ENCODE measurements at regions not wholly inside any gene's neighbourhood (a gene's known extent, or its start where the extent isn't known, plus 50 kb on each side); places are given as distances from the start of the nearest gene placed in this dataset.

DNA sequence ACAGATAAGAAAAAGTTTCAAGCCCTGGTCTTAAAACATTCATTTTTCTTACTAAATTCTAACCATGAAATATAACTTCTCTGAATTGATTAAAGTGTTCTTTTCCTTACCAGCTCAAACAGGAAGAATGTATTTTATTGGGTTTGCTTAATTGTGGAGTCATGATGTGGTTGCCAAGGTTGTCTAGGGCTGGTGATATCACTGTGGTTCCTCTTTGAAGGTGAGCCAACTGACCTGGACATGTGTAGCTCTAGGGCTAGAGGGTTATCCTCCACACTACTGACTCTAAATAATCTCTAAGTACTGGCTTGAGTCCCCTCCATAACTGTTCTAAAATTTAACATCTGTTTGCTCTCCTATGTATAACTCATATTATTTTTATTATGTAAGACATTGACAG is 529.6 kb downstream of the PIK3C3 start:
- no peak overlapping the region for H4K91ac ChIP-seq (ENCODE audit: low read depth, low read length, poor library complexity)
- no peaks in the 10 kb centered on the region for H3K27me3 ChIP-seq (ENCODE audit: control insufficient read depth in 3 of 3, insufficient read depth in 3 of 3, low read depth in 1 of 3, low read length in 3 of 3)
- H2AK5ac ChIP-seq (ENCODE audit: low read depth, low read length), result no peak overlapping the region
- H2AFZ ChIP-seq (ENCODE audit: low read length), result no peak overlapping the region
- H3K4me3 ChIP-seq (ENCODE audit: low read length in 2 of 2), result no peak overlapping the region
- H3K9ac ChIP-seq (ENCODE audit: low read depth, low read length, poor library complexity), result no peak overlapping the region
- no peaks in the 10 kb centered on the region for H3K79me1 ChIP-seq (ENCODE audit: low read depth, low read length)
- H2BK120ac ChIP-seq (ENCODE audit: low read depth, low read length), result no peak overlapping the region
- no peak overlapping the region for H3K18ac ChIP-seq (ENCODE audit: low read length)
- H3K4ac ChIP-seq (ENCODE audit: low read length), result no peak overlapping the region
- H2BK12ac ChIP-seq (ENCODE audit: low read length), result no peak overlapping the region
- no peak overlapping the region for H2BK15ac ChIP-seq (ENCODE audit: low read length)
- no peak overlapping the region for H4K8ac ChIP-seq (ENCODE audit: low read depth, low read length)
- H3K9me3 ChIP-seq (replicated peaks in 1 of 2; ENCODE audit: control insufficient read depth in 2 of 2, insufficient read depth in 1 of 2, low read depth in 1 of 2, low read length in 2 of 2), result peaks cover 0 to 1% of the 10 kb centered on the region in 2 donors
- H3K23ac ChIP-seq (ENCODE audit: low read depth, low read length, poor library complexity), result no peak overlapping the region
- no peak overlapping the region for H3K14ac ChIP-seq (ENCODE audit: low read length)
- no peak overlapping the region for H3K4me2 ChIP-seq (ENCODE audit: insufficient read depth, low read length, poor library complexity, severe bottlenecking)
- H3K27ac ChIP-seq (replicated peaks; ENCODE audit: low read length), result no peak overlapping the region
- no peak for DNase-seq (ENCODE audit: low spot score)
- no peaks in the 10 kb centered on the region for H3K36me3 ChIP-seq (replicated peaks in 1 of 2; ENCODE audit: control insufficient read depth in 2 of 2, insufficient read depth in 2 of 2, low read length in 2 of 2)
- H3K4me1 ChIP-seq (ENCODE audit: control insufficient read depth in 2 of 2, insufficient read depth in 1 of 2, low read depth in 1 of 2, low read length in 2 of 2), result no peaks in the 10 kb centered on the region
- H2BK5ac ChIP-seq (ENCODE audit: low read length), result no peak overlapping the region

DNA sequence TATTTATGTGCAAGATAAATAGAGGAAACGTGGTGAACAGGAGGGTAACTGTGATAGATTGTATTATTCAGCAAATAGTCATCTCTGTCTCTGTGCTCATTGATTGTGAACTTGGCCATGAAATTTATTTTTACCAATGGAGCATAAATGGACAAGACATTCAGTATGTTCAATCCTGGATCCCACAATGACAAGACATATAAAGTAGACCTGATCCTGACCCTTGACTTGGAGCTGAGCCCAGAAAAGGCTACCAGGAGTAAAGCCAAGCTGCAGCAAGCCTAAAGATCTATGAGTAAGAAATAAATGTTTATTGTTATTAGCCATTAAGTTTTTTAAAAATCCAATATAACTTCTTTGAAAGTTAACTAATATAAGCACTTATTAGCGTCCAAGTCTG is 531.2 kb downstream of the PIK3C3 start:
- Histone ChIP-seq H3K9me3 (replicated peaks in 1 of 2; ENCODE audit: control insufficient read depth in 2 of 2, insufficient read depth in 1 of 2, low read depth in 1 of 2, low read length in 2 of 2) (peaks cover 0 to 1% of the 10 kb centered on the region in 2 donors), H3K4ac (ENCODE audit: low read length) (no peak overlapping the region), H3K27me3 (ENCODE audit: control insufficient read depth in 3 of 3, insufficient read depth in 3 of 3, low read depth in 1 of 3, low read length in 3 of 3) (no peaks in the 10 kb centered on the region), H3K4me2 (ENCODE audit: insufficient read depth, low read length, poor library complexity, severe bottlenecking) (no peak overlapping the region), H4K91ac (ENCODE audit: low read depth, low read length, poor library complexity) (no peak overlapping the region), H2BK12ac (ENCODE audit: low read length) (no peak overlapping the region), H3K9ac (ENCODE audit: low read depth, low read length, poor library complexity) (no peak overlapping the region), H2AK5ac (ENCODE audit: low read depth, low read length) (no peak overlapping the region), H3K4me1 (ENCODE audit: control insufficient read depth in 2 of 2, insufficient read depth in 1 of 2, low read depth in 1 of 2, low read length in 2 of 2) (no peaks in the 10 kb centered on the region), H3K79me1 (ENCODE audit: low read depth, low read length) (no peaks in the 10 kb centered on the region), H2AFZ (ENCODE audit: low read length) (no peak overlapping the region), H3K18ac (ENCODE audit: low read length) (no peak overlapping the region), H3K23ac (ENCODE audit: low read depth, low read length, poor library complexity) (no peak overlapping the region), H4K8ac (ENCODE audit: low read depth, low read length) (no peak overlapping the region), H3K4me3 (ENCODE audit: low read length in 2 of 2) (no peak overlapping the region), H2BK5ac (ENCODE audit: low read length) (no peak overlapping the region), H2BK15ac (ENCODE audit: low read length) (no peak overlapping the region), H3K36me3 (replicated peaks in 1 of 2; ENCODE audit: control insufficient read depth in 2 of 2, insufficient read depth in 2 of 2, low read length in 2 of 2) (no peaks in the 10 kb centered on the region), H2BK120ac (ENCODE audit: low read depth, low read length) (no peak overlapping the region), H3K27ac (replicated peaks; ENCODE audit: low read length) (no peak overlapping the region), H3K14ac (ENCODE audit: low read length) (no peak overlapping the region)
- no CpG with 5 or more reads among the region's 2 CpGs for WGBS, 2 donors (ENCODE audit: extremely low coverage in 2 of 2, insufficient read length in 2 of 2, insufficient replicate concordance in 1 of 2)
- no peak for DNase-seq (ENCODE audit: low spot score)

DNA sequence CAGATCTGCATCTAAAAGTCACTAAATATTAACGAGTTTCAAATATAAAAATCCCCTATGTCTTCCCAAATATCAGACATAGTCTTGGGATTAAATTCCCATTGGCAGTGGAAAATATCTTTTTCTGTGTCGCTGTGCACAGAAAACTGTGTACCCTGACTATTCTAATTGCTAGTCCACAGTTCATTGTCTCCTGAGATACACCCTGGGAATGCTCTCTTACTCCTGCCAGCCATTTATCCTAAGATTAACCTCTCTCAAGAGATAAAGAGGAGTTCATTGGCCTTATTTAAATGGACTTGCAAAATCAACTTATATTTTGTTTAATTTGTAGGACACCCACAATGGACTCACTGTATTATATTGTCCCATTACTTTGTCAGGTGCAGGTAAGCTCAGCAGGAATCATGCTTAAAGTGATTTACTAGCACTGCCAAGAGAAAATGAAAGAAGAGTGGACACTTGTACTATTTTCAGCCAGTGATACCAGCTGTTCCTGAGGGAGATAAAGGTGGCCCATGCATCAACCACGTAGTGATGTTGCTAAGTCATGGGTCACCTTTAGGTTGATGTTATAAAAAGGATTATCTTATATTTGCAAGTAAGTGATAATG is 553.8 kb downstream of the PIK3C3 start:
- Histone ChIP-seq H3K14ac (ENCODE audit: low read length) (no peak overlapping the region), H3K23ac (ENCODE audit: low read depth, low read length, poor library complexity) (no peak overlapping the region), H3K4me2 (ENCODE audit: insufficient read depth, low read length, poor library complexity, severe bottlenecking) (no peak overlapping the region), H3K27me3 (ENCODE audit: control insufficient read depth in 3 of 3, insufficient read depth in 3 of 3, low read depth in 1 of 3, low read length in 3 of 3) (no peaks in the 10 kb centered on the region), H2BK12ac (ENCODE audit: low read length) (no peak overlapping the region), H3K9me3 (replicated peaks in 1 of 2; ENCODE audit: control insufficient read depth in 2 of 2, insufficient read depth in 1 of 2, low read depth in 1 of 2, low read length in 2 of 2) (no peaks in the 10 kb centered on the region), H3K9ac (ENCODE audit: low read depth, low read length, poor library complexity) (no peak overlapping the region), H2BK15ac (ENCODE audit: low read length) (no peak overlapping the region), H3K79me1 (ENCODE audit: low read depth, low read length) (peaks cover 2% of the 10 kb centered on the region), H3K36me3 (replicated peaks in 1 of 2; ENCODE audit: control insufficient read depth in 2 of 2, insufficient read depth in 2 of 2, low read length in 2 of 2) (no peaks in the 10 kb centered on the region), H3K4ac (ENCODE audit: low read length) (no peak overlapping the region), H2BK120ac (ENCODE audit: low read depth, low read length) (no peak overlapping the region), H2AK5ac (ENCODE audit: low read depth, low read length) (no peak overlapping the region), H2BK5ac (ENCODE audit: low read length) (no peak overlapping the region), H3K4me1 (ENCODE audit: control insufficient read depth in 2 of 2, insufficient read depth in 1 of 2, low read depth in 1 of 2, low read length in 2 of 2) (peaks cover 0 to 1% of the 10 kb centered on the region in 2 donors), H2AFZ (ENCODE audit: low read length) (no peak overlapping the region), H3K27ac (replicated peaks; ENCODE audit: low read length) (no peak overlapping the region), H4K91ac (ENCODE audit: low read depth, low read length, poor library complexity) (no peak overlapping the region), H3K4me3 (ENCODE audit: low read length in 2 of 2) (no peak overlapping the region), H4K8ac (ENCODE audit: low read depth, low read length) (no peak overlapping the region), H3K18ac (ENCODE audit: low read length) (no peak overlapping the region)
- DNase-seq (ENCODE audit: low spot score), result no peak
- no CpG with 5 or more reads among the region's 3 CpGs for WGBS, 2 donors (ENCODE audit: extremely low coverage in 2 of 2, insufficient read length in 2 of 2, insufficient replicate concordance in 1 of 2)

DNA sequence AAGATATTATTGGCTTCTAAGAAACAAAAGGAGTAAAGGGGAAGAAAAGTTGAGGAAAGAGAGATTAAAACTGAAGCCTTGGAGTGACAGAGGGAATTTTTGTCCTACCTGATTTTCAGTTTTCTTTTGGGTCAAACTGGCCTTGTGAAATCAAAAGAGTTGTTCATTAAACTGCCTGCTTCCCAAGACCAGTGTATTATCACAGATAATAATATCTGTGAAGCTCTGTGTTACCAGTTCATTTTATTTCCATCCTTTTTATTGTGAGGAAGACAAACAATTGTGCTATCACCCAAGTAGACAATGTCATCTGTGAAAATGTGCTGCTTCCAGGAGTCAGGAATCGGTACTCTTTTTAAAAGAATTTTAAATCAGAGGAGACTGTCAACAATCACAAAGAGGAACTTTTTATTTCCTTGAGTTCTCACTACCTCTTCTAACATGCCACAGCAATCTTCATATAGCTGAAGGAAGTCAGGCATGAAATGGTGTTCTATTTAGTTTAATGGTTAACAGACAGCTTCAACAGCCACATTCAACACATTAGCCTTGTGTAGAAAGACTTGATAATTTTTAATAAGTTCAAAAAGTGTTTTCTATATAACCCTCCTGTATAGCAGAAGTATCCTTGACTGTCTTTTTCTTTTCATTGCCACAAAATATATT is 554.8 kb downstream of the PIK3C3 start:
- H3K23ac ChIP-seq (ENCODE audit: low read depth, low read length, poor library complexity), result no peak overlapping the region
- H3K27me3 ChIP-seq (ENCODE audit: control insufficient read depth in 3 of 3, insufficient read depth in 3 of 3, low read depth in 1 of 3, low read length in 3 of 3), result no peaks in the 10 kb centered on the region
- no peak overlapping the region for H2BK15ac ChIP-seq (ENCODE audit: low read length)
- no peaks in the 10 kb centered on the region for H3K79me1 ChIP-seq (ENCODE audit: low read depth, low read length)
- H2BK120ac ChIP-seq (ENCODE audit: low read depth, low read length), result no peak overlapping the region
- no peak overlapping the region for H2BK5ac ChIP-seq (ENCODE audit: low read length)
- no peak overlapping the region for H3K18ac ChIP-seq (ENCODE audit: low read length)
- H3K9ac ChIP-seq (ENCODE audit: low read depth, low read length, poor library complexity), result no peak overlapping the region
- no peak overlapping the region for H3K14ac ChIP-seq (ENCODE audit: low read length)
- no peak overlapping the region for H3K4ac ChIP-seq (ENCODE audit: low read length)
- H3K4me3 ChIP-seq (ENCODE audit: low read length in 2 of 2), result no peak overlapping the region
- no peaks in the 10 kb centered on the region for H3K36me3 ChIP-seq (replicated peaks in 1 of 2; ENCODE audit: control insufficient read depth in 2 of 2, insufficient read depth in 2 of 2, low read length in 2 of 2)
- WGBS, 2 donors (ENCODE audit: extremely low coverage in 2 of 2, insufficient read length in 2 of 2, insufficient replicate concordance in 1 of 2), result no CpG with 5 or more reads among the region's 1 CpG
- no peak overlapping the region for H3K27ac ChIP-seq (replicated peaks; ENCODE audit: low read length)
- no peak overlapping the region for H4K8ac ChIP-seq (ENCODE audit: low read depth, low read length)
- peaks cover 0 to 1% of the 10 kb centered on the region in 2 donors for H3K4me1 ChIP-seq (ENCODE audit: control insufficient read depth in 2 of 2, insufficient read depth in 1 of 2, low read depth in 1 of 2, low read length in 2 of 2)
- no peak overlapping the region for H3K4me2 ChIP-seq (ENCODE audit: insufficient read depth, low read length, poor library complexity, severe bottlenecking)
- H2BK12ac ChIP-seq (ENCODE audit: low read length), result no peak overlapping the region
- H4K91ac ChIP-seq (ENCODE audit: low read depth, low read length, poor library complexity), result no peak overlapping the region
- no peaks in the 10 kb centered on the region for H3K9me3 ChIP-seq (replicated peaks in 1 of 2; ENCODE audit: control insufficient read depth in 2 of 2, insufficient read depth in 1 of 2, low read depth in 1 of 2, low read length in 2 of 2)
- no peak overlapping the region for H2AFZ ChIP-seq (ENCODE audit: low read length)
- H2AK5ac ChIP-seq (ENCODE audit: low read depth, low read length), result no peak overlapping the region
- DNase-seq (ENCODE audit: low spot score), result no peak

All from neuronal stem cell (in vitro differentiated cells).